Left colon (tissue), 2 donors: ENCODE measurements at regions not wholly inside any gene's neighbourhood (a gene's known extent, or its start where the extent isn't known, plus 50 kb on each side); places are given as distances from the start of the nearest gene placed in this dataset.

Experiments used
- ATAC-seq: fragments of 200-7000 bp; cut with Tn5 transposase; one replicate; pipeline ENCODE4 v1.9.1; 2020; ENCODE audit warnings: mild to moderate bottlenecking, moderate library complexity
- DNase-seq, 2 donors: peaks; one replicate each; pipeline ENCODE4 v3.0.0-alpha.2; 2020
- intact Hi-C, 2 donors: fragments of 100-400 bp; cut with DNase I in 1 of 2; cut with micrococcal nuclease in 1 of 2; formaldehyde crosslinking; loops; one replicate each; pipeline versions ENCODE4 v1.11.2 to v1.14.0; 2022; cut with DNase I, micrococcal nuclease
- donor health status: DM: no; HTN: no; CAD: no.
- donor health status: DM: yes; HTN: yes; CAD: no.

GRCh38 chr13:65660731-65661130 is 1569.4 kb downstream of the PCDH9 start:
- DNase-seq: no peak
- intact Hi-C loops: no loop called here
- ATAC-seq: no peak

GRCh38 chr13:65656740-65657329 is 1573.3 kb downstream of the PCDH9 start:
- ATAC-seq (no peak), DNase-seq (no peak)

GRCh38 chr13:65653613-65654012 is 1576.5 kb downstream of the PCDH9 start:
- intact Hi-C loops: no loop called here
- DNase-seq (no peak), ATAC-seq (no peak)

More at GRCh38 chr13:65656740-65657329, 1573.3 kb downstream of the PCDH9 start:
- intact Hi-C loops: no loop called here

- intact Hi-C loops: no loop called here
- no peak for ATAC-seq
- DNase-seq: no peak
Observed at GRCh38 chr13:65650321-65650720, 1579.8 kb downstream of the PCDH9 start.

- ATAC-seq (no peak), DNase-seq (no peak)
- intact Hi-C loops: no loop called here
Observed at GRCh38 chr13:65642996-65643395, 1587.1 kb downstream of the PCDH9 start.

- ATAC-seq (no peak), DNase-seq (no peak)
- intact Hi-C loops: no loop called here
Observed at GRCh38 chr13:65642301-65642700, 1587.8 kb downstream of the PCDH9 start.

GRCh38 chr13:65638572-65639168 is 1591.5 kb downstream of the PCDH9 start:
- intact Hi-C loops: no loop called here
- no peak for DNase-seq
- ATAC-seq: no peak

- intact Hi-C loops: no loop called here
- no peak for ATAC-seq
- DNase-seq: no peak
Observed at GRCh38 chr13:65633806-65634205, 1596.3 kb downstream of the PCDH9 start.

GRCh38 chr13:65631078-65631477 is 1599.1 kb downstream of the PCDH9 start:
- intact Hi-C loops: no loop called here
- no peak for ATAC-seq
- DNase-seq: no peak

GRCh38 chr13:65629926-65630325 is 1600.2 kb downstream of the PCDH9 start:
- no peak for DNase-seq
- no peak for ATAC-seq
- intact Hi-C loops: no loop called here

- ATAC-seq: no peak
- intact Hi-C loops: no loop called here
- no peak for DNase-seq
Observed at GRCh38 chr13:65623148-65623547, 1607.0 kb downstream of the PCDH9 start.

- intact Hi-C loops: no loop called here
- DNase-seq: no peak
- ATAC-seq: no peak
Observed at GRCh38 chr13:65615506-65615905, 1614.6 kb downstream of the PCDH9 start.

- ATAC-seq: no peak
- DNase-seq: no peak
- intact Hi-C loops: no loop called here
Observed at GRCh38 chr13:65613004-65613403, 1617.1 kb downstream of the PCDH9 start.

GRCh38 chr13:65609350-65609749 is 1620.8 kb downstream of the PCDH9 start:
- no peak for DNase-seq
- no peak for ATAC-seq
- intact Hi-C loops: no loop called here

GRCh38 chr13:65606622-65607021 is 1623.5 kb downstream of the PCDH9 start:
- intact Hi-C loops: no loop called here
- DNase-seq: no peak
- no peak for ATAC-seq

- no peak for ATAC-seq
- DNase-seq: no peak
- intact Hi-C loops: no loop called here
Observed at GRCh38 chr13:65605396-65605795, 1624.7 kb downstream of the PCDH9 start.

GRCh38 chr13:65603160-65603559 is 1627.0 kb downstream of the PCDH9 start:
- ATAC-seq (no peak), DNase-seq (no peak)
- intact Hi-C loops: no loop called here

GRCh38 chr13:65601855-65602254 is 1628.3 kb downstream of the PCDH9 start:
- intact Hi-C loops: no loop called here
- no peak for DNase-seq
- ATAC-seq: no peak

- intact Hi-C loops: no loop called here
- ATAC-seq (no peak), DNase-seq (no peak)
Observed at GRCh38 chr13:65600702-65601101, 1629.4 kb downstream of the PCDH9 start.

GRCh38 chr13:65597839-65598818 is 1632.0 kb downstream of the PCDH9 start:
- intact Hi-C loops: no loop called here
- ATAC-seq (no peak), DNase-seq (no peak)
